ENCODE measurements at regions not wholly inside any gene's neighbourhood (a gene's known extent, or its start where the extent isn't known, plus 50 kb on each side); places are given as distances from the start of the nearest gene placed in this dataset.

GRCh38 chr7:69527706-69528105, 70.6 kb upstream of the AUTS2 start:
- TF ChIP-seq, protein P1, sequence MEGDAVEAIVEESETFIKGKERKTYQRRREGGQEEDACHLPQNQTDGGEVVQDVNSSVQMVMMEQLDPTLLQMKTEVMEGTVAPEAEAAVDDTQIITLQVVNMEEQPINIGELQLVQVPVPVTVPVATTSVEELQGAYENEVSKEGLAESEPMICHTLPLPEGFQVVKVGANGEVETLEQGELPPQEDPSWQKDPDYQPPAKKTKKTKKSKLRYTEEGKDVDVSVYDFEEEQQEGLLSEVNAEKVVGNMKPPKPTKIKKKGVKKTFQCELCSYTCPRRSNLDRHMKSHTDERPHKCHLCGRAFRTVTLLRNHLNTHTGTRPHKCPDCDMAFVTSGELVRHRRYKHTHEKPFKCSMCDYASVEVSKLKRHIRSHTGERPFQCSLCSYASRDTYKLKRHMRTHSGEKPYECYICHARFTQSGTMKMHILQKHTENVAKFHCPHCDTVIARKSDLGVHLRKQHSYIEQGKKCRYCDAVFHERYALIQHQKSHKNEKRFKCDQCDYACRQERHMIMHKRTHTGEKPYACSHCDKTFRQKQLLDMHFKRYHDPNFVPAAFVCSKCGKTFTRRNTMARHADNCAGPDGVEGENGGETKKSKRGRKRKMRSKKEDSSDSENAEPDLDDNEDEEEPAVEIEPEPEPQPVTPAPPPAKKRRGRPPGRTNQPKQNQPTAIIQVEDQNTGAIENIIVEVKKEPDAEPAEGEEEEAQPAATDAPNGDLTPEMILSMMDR (conservative IDR thresholded peaks at IDR 0.05; ENCODE audit: low read depth, low read length) = no peak
- TF ChIP-seq EZH2phosphoT487 (IDR thresholded peaks at IDR 0.05; ENCODE audit: borderline replicate concordance, low read length) (no peak), EZH2 (IDR thresholded peaks at IDR 0.05; ENCODE audit: low read length, unreplicated experiment) (no peak)
